AG04449 (cell line): ENCODE measurements at regions not wholly inside any gene's neighbourhood (a gene's known extent, or its start where the extent isn't known, plus 50 kb on each side); places are given as distances from the start of the nearest gene placed in this dataset.

Experiments
- CTCF ChIA-PET: fragments of 350-600 bp; formaldehyde crosslinking; extraction: SDS; loops from one replicate; lab custom pipeline; 2021; ENCODE audit warnings: antibody characterized with exemption; lab: Yijun Ruan, JAX
- POLR2A ChIA-PET: fragments of 400-600, 350-600 bp; formaldehyde crosslinking; extraction: SDS; loops from one replicate; lab custom pipeline; 2020; ENCODE audit warnings: antibody characterized with exemption, inconsistent platforms; lab: Yijun Ruan, JAX
- DNase-seq: peaks from one replicate; pipeline ENCODE4 v3.0.0-alpha.2; 2010; ENCODE audit warnings: low read depth, low spot score
- H3K4me3 ChIP-seq: 2 replicates; pipeline ENCODE4 v1.5.1; 2011; ENCODE audit warnings: low read depth, mild to moderate bottlenecking, control low read depth, low read length
- CTCF ChIP-seq: IDR thresholded peaks from one replicate; pipeline ENCODE4 v1.5.1; 2011; ENCODE audit warnings: mild to moderate bottlenecking, moderate library complexity, low read length, control low read depth, inconsistent platforms; ENCODE audit not compliant: insufficient read depth; ENCODE audit errors: missing control alignments

- DNase-seq, result no peak
- H3K4me3 ChIP-seq, result no peak overlapping the region
- POLR2A ChIA-PET, result no interaction called here
- no peak for TF ChIP-seq CTCF
- CTCF ChIA-PET, result no interaction called here
These were observed 133.3 kb upstream of the GUCY1A2 start for GRCh38 chr11:107151579-107151978.

GRCh38 chr11:107151158-107151557 is 132.9 kb upstream of the GUCY1A2 start:
- ChIA-PET CTCF (no interaction called here), POLR2A (no interaction called here)
- H3K4me3 ChIP-seq, result no peak overlapping the region
- no peak for DNase-seq
- TF ChIP-seq CTCF, result no peak

- ChIA-PET CTCF (no interaction called here), POLR2A (no interaction called here)
- no peak for TF ChIP-seq CTCF
- no peak overlapping the region for H3K4me3 ChIP-seq
- no peak for DNase-seq
These were observed 122.7 kb upstream of the GUCY1A2 start for GRCh38 chr11:107140983-107141382.

GRCh38 chr11:107139396-107139795 is 121.1 kb upstream of the GUCY1A2 start:
- POLR2A ChIA-PET, result no interaction called here
- TF ChIP-seq CTCF, result no peak
- CTCF ChIA-PET, result no interaction called here
- no peak overlapping the region for H3K4me3 ChIP-seq
- DNase-seq, result no peak

GRCh38 chr11:107136892-107137291 is 118.6 kb upstream of the GUCY1A2 start:
- TF ChIP-seq CTCF, result no peak
- no peak overlapping the region for H3K4me3 ChIP-seq
- ChIA-PET POLR2A (no interaction called here), CTCF (no interaction called here)
- no peak for DNase-seq

- CTCF ChIA-PET, result no interaction called here
- no peak for TF ChIP-seq CTCF
- POLR2A ChIA-PET, result no interaction called here
- H3K4me3 ChIP-seq, result no peak overlapping the region
- DNase-seq, result no peak
These were observed 113.5 kb upstream of the GUCY1A2 start for GRCh38 chr11:107131756-107132155.
